Activated CD4-positive, alpha-beta T cell treated with anti-CD3 and anti-CD28 coated beads, Interleukin-2, amount 50 U/mL, for 48 hours (primary cell): ENCODE measurements at regions not wholly inside any gene's neighbourhood (a gene's known extent, or its start where the extent isn't known, plus 50 kb on each side); places are given as distances from the start of the nearest gene placed in this dataset.

ENCODE experiments used
- DNase-seq, 2 experiments: peaks; one replicate each; pipeline ENCODE4 v3.0.0-alpha.2; 2020

DNA sequence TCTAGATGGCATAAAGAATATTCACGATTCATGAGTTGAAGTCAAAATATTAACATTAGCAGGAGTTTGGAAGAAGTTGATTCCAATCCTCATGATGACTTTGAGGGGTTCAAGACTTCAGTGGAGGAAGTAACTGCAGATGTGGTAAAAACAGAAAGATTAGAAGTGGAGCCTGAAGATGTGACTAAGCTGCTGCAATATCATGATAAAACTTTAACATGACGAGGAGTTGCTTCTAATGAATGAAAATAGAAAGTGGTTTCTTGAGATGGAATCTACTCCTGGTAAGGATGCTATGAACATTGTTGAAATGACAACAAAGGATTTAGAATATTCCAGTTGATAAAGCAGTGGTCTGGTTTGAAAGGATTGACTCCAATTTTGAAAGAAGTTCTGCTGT is 70.1 kb upstream of the TMLHE start:
- DNase-seq, result no peak

GRCh38 chrX:155679715-155680114 is 67.0 kb upstream of the TMLHE start:
- no peak for DNase-seq

- no peak for DNase-seq
Observed at GRCh38 chrX:155673338-155673737, 60.6 kb upstream of the TMLHE start.

DNA sequence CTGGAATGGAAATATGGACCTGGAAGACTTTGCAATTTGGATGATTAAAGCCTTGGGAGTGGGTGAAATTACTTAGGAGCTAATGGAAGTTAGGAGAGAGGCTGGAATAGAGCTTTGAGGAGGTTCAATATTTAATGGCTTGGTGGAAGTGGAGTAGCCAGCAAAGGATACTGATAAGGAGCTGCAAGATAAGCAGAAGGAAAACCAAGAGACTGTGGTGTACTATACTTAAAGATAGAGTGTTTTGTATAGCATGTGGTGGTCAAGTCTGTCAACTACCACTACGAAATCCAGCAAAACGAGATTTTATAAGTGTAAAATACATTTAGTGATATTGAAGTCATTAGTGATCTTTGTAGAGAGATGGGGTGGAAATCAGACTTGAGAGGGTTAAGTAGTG is 54.0 kb upstream of the TMLHE start:
- no peak for DNase-seq
